GM19328 (cell line): ENCODE measurements at regions not wholly inside any gene's neighbourhood (a gene's known extent, or its start where the extent isn't known, plus 50 kb on each side); places are given as distances from the start of the nearest gene placed in this dataset.

ENCODE experiments used
- ATAC-seq: cut with Tn5 transposase; IDR thresholded peaks from one replicate; pipeline ENCODE4 v1.9.1; 2021; ENCODE audit warnings: mild to moderate bottlenecking, moderate library complexity; ENCODE audit not compliant: unreplicated experiment

- no peak for ATAC-seq
Measured at GRCh38 chr2:145484448-145485097, 964.7 kb upstream of the ZEB2 start.

- no peak for ATAC-seq
Measured at GRCh38 chr2:145483854-145484253, 963.9 kb upstream of the ZEB2 start.

DNA sequence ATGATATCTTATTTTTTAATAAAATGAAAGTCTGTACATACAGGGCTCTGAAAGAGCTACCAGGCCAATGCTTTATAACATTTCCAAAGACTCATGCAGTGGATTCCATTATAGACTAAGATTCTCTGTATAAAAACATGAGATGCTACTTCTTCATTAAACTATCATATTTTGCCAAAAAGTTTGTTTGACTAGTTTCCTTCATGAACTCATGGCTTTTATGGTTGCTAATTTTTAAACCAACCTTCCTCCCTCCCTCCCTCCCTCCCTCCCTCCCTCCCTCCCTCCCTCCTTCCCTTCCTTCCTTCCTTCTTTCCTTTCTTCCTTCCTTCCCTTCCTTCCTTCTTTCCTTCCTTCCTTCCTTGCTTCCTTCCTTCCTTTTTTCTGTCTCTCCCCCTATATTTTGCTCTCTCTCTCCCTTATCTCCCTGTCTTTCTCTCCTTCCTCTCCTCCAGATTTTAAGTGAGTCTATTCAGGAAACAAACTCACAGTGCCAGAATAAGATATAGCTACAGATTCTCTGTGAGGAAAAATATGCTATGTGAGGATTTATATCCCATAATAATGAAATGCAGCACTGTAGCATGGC is 961.5 kb upstream of the ZEB2 start:
- no peak for ATAC-seq

- no peak for ATAC-seq
Measured at GRCh38 chr2:145464866-145465265, 944.9 kb upstream of the ZEB2 start.

DNA sequence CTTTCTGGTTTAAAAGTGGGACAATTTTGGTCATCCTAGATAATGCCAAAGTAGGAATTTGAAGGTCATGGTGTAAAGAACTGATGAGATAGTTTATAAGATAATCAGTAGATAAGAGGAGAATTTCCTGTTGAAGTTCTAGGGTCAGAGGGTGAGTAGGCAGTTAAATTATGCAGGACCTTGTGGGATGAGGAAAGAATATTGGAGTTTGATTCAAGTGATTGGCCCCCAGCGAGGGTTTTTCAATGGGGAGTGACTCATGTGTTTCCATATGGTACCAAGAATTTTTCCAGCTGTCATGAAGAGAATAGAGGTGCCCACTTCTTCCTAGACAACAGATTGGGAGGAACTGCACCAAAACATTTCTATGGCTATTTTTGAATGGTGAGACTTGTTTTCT is 940.2 kb upstream of the ZEB2 start:
- no peak for ATAC-seq

DNA sequence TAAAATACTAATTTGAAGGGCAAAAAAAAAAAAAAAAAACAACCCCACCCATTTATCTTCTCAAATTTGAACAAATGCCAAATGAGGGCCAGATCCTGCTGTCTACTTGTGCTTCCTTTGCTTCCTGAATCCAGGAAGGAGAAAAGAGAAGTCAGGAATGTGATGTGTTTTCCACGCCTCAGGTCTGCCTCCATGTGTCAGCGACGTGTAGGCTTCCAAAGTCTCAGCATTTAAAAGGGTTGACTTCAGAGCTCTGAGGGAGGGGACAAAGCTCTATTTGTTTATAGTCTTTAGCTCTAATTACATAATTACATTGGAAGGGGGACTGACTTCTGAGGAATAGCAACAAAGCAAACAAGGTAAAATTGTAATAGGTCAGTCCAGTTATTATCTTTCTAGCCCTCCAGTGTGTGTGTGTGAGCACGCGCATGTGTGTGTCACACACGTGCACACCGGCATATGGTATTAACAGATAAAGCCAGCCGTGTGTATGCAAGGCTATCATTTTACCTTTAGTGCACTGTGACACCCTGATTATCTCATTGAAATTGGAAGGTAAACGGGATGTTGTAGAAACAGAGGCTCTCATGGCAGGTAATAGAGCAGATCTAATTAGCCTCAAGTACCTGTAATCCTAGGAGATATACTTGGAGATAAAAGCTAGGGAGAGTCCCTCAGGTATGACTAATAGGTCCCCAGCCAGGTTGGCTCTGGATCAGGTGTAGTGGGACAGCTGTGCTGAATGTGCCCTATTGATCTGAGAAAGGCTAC is 911.4 kb upstream of the ZEB2 start:
- ATAC-seq: no peak

GRCh38 chr2:145423809-145424208 is 903.9 kb upstream of the ZEB2 start:
- ATAC-seq: no peak

DNA sequence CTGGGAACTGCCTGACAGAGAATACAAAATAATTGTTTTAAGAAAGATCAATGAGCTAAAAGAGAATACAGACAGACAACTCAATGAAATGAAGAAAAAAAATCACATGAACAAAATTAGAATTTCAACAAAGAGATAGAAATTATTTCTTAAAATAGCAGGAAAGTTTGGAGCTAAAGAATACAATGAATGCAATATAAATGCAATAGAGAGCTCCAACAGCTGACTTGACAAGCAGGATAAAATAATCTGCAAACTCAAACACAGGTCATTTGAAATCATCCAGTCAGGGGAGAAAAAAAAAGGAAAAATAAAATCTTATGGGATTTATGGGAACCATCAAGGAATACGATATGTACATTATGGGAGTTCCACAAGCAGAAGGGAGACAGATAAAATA is 902.7 kb upstream of the ZEB2 start:
- no peak for ATAC-seq

DNA sequence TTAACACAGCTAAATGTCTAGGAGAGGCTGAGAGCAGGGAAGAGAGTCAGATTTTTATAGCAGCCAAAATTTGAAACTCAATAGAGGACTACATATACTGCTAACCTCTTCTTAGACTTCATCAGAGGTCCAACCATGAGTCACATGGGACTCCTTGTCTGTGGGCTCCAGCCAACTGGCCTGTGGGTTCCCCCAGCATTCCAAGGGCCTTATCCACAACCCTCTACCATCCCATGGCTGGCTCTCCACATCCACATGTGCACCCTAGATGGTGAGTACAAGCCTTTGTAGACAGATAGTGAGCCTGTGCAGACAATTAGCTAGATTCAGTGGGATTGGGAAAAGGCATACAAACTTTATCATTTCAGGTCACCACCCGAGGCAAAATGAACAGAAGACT is 901.9 kb upstream of the ZEB2 start:
- no peak for ATAC-seq

DNA sequence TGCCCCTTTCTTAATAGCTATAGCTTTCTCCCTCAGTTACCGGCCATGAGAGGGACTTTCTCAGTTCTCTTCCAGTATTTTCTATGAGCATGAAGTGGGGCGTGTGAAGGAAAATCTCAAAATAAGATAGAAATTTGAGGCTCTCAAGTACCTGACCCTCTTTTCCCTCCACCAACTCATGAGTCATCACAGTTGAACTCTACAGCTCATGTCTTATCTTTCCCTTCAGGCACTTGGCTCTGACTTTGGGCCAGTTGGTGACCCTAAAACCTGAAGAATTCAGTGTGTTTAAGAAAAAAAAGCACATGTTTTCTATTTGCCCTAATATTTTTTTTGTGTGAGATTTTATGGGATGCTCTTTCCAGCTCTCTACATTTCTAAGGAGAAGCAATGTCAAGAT is 896.7 kb upstream of the ZEB2 start:
- no peak for ATAC-seq

DNA sequence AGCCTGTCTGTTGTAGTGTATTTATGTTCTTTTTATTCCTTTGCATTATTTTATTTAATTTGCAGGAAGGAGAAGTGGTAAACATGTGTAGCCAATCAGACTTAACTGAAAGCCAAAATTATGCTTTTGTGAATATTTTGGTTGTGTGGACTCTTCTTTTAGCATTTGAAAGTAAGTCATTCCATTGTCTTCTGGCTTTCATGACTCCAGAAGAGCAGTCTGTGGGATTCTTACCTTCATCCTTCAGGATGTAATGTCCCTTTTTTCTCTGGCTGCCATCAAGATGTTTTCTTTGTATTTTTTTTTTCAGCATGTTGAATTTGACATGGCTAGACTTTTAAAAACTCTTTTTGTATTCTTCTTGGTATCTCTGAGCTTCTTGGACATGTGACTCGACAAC is 895.2 kb upstream of the ZEB2 start:
- ATAC-seq: no peak

- no peak for ATAC-seq
Measured at GRCh38 chr2:145413261-145414030, 893.5 kb upstream of the ZEB2 start.

DNA sequence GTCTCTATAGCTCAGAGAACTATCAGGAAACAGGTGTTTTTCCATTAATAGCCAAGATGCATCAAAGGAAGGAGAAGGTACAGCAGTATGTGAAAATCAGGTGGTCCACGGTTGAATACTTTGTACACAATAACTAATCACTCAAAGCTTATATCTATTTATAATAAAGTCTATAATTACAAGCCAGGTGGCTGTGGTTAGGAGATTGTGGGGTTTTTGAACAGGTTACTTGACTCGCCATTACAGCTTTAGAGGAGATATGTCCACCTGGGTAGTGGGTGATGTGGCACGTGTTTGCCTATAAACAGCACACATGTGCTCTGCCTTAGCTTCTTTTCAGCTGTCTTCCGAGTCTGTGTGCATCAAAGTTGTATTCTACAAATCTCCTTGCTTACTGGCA is 892.2 kb upstream of the ZEB2 start:
- ATAC-seq: peak; percentile 43

DNA sequence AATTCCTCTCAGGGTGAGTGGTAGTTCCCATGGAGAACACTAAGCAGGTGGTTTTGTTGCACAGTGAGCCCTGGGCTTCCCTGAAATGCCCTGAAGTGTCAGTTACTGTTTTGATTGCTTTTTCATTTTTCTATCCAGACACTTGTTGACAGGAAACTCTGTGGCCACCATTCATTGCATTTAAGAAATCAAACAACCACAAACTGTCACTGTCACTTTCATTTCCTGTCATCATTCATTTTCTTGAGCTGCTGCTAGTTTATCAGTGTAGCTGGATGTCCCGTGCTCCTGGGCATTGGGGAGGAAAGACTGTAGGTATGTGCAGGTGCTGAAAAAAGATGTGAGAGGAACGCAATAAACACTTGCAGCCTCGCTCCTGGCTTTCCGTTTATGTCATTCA is 891.6 kb upstream of the ZEB2 start:
- ATAC-seq: peak; percentile 92

GRCh38 chr2:145410086-145410485 is 890.2 kb upstream of the ZEB2 start:
- no peak for ATAC-seq

GRCh38 chr2:145408980-145409379 is 889.1 kb upstream of the ZEB2 start:
- ATAC-seq: no peak

DNA sequence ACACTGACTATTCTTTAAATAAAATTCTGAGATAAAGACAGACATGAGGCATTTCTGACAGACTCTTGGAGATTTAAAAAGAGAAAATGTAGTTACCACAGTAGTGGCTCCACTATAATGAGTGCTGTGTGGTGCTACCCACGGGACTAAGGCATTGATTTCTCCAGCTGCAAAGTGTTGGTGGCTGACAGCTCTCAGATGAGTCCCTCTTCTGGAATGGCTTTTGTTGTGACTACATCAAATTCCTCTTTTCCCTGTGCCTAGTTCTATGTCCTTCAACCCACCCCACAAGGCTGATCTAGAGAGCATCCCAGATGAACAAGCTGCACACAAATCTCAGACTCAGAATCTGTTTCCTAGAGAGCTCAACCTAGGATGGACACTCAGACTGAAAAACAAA is 884.8 kb upstream of the ZEB2 start:
- ATAC-seq: no peak

DNA sequence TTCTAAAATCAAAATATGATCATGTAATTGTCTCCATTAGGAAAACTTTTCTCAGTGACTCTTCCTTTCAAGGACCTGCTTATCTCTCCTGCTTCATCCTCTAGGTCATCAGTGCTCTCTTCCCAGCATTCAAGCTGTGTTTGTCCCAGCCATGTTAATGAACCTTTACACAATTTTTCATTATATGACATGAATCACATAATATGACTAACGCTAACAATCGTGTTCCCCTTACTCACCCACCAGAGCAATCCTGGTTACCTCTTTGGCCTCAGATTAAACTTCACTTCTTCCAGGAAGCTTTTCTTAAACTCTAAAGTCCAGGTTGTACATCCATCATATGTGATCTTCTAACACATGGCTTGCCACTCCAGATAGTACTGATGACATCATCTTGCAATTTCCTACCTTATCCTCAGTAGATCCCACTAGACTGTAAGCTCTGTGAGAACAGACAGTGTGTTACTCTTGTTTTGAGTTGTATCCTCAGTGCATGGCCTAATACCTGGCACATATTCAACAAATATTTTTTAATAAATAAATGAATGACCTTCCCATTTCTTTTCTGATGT is 882.9 kb upstream of the ZEB2 start:
- ATAC-seq: no peak

- ATAC-seq: no peak
Measured at GRCh38 chr2:145399131-145399530, 879.2 kb upstream of the ZEB2 start.

DNA sequence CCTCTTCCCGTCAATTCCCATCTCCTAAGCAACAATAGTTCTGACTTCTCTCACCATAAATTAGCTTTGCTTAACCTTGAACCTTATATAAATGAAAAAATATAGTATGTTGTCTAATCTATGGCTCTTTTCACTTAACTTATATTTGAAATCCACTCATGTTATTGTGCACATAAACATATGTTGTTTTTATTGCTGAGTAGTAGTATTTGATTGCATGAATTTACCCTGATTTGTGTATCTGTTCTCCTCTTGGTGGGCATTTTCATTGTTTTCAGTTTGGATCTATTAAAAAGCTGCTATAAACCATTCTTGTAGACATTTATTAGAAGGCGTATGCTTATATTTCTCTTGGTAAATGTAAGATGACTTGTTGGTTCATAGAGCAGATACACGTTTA is 874.3 kb upstream of the ZEB2 start:
- no peak for ATAC-seq

DNA sequence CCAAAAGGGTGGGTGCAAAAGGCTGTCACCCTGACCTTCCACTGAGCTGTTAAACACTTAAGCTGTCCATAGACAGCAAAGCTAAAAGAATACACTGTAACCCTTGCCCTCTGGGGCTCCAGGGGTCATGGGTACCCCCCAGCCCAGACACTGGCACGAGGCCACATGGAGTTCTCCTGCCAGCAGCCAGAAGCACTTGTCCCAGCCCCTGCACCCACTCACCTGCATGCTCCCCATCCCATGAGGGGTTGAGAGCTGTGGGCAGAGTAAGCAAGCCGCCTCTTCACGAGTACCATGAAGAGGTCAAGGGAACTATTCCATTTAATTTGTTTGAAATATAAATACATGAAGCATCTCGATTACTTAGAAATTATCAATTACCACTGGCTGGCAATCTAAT is 867.1 kb upstream of the ZEB2 start:
- no peak for ATAC-seq
